CD4-positive, alpha-beta T cell (primary cell): ENCODE measurements at regions not wholly inside any gene's neighbourhood (a gene's known extent, or its start where the extent isn't known, plus 50 kb on each side); places are given as distances from the start of the nearest gene placed in this dataset.

Experiments used
- ATAC-seq: fragments of 200-7000 bp; cut with Tn5 transposase; one replicate; pipeline ENCODE4 v1.10.0; 2022; ENCODE audit warnings: mild to moderate bottlenecking; ENCODE audit not compliant: poor library complexity
- CTCF ChIA-PET: fragments of 350-600 bp; sonication (Branson Sonifier 250); formaldehyde crosslinking; loops from one replicate; lab custom pipeline; 2021; ENCODE audit warnings: antibody characterized with exemption, inconsistent platforms; lab: Charles Lee
- POLR2A ChIA-PET: fragments of 350-600 bp; sonication (Branson Sonifier 250); formaldehyde crosslinking; loops from one replicate; lab custom pipeline; 2021; ENCODE audit warnings: antibody characterized with exemption, inconsistent platforms; lab: Charles Lee
- DNase-seq, 14 experiments: peaks; one replicate each; pipeline ENCODE4 v3.0.0-alpha.2; 2013 to 2020; ENCODE audit warnings: mixed read lengths in 2 of 14
- H3K27ac ChIP-seq, 2 donors: one replicate each; pipeline versions ENCODE4 v1.5.1 to v1.7.0; 2013; ENCODE audit warnings: low read length in 2 of 2, low read depth in 1 of 2, mild to moderate bottlenecking in 1 of 2
- H3K27me3 ChIP-seq, 2 experiments: 1 replicate in 1 of 2; 2 replicates in 1 of 2; pipeline versions ENCODE4 v1.6.1 to v1.7.0; 2013; ENCODE audit warnings: low read length in 2 of 2, control low read depth in 1 of 2, mild to moderate bottlenecking in 1 of 2, moderate library complexity in 1 of 2; ENCODE audit not compliant: insufficient read depth in 2 of 2, control insufficient read depth in 1 of 2
- H3K36me3 ChIP-seq: one replicate; pipeline ENCODE4 v1.6.1; 2013; ENCODE audit warnings: low read length, control low read depth; ENCODE audit not compliant: insufficient read depth
- H3K4me1 ChIP-seq: one replicate; pipeline ENCODE4 v1.6.1; 2013; ENCODE audit warnings: low read length, control low read depth; ENCODE audit not compliant: insufficient read depth
- H3K4me3 ChIP-seq: one replicate; pipeline ENCODE4 v1.5.1; 2013; ENCODE audit warnings: mild to moderate bottlenecking, low read length, moderate library complexity
- H3K9me3 ChIP-seq, 2 experiments: 1 replicate in 1 of 2; 2 replicates in 1 of 2; pipeline versions ENCODE4 v1.6.1 to v1.7.0; 2013; ENCODE audit warnings: low read length in 2 of 2, mild to moderate bottlenecking in 2 of 2, control low read depth in 1 of 2, moderate library complexity in 1 of 2; ENCODE audit not compliant: control insufficient read depth in 1 of 2, insufficient read depth in 1 of 2
- H3K27ac Mint-ChIP-seq: one replicate; pipeline ENCODE4 v1.8.0; 2020; ENCODE audit warnings: mixed read lengths
- H3K27me3 Mint-ChIP-seq: one replicate; pipeline ENCODE4 v1.8.0; 2021; ENCODE audit warnings: mixed read lengths
- H3K36me3 Mint-ChIP-seq: one replicate; pipeline ENCODE4 v1.8.0; 2021; ENCODE audit warnings: low read depth, mixed read lengths
- H3K4me1 Mint-ChIP-seq: one replicate; pipeline ENCODE4 v1.8.0; 2021; ENCODE audit warnings: low read depth, mixed read lengths
- H3K4me3 Mint-ChIP-seq: one replicate; pipeline ENCODE4 v1.8.0; 2020; ENCODE audit warnings: mild to moderate bottlenecking, mixed read lengths
- H3K9me3 Mint-ChIP-seq: one replicate; pipeline ENCODE4 v1.8.0; 2020; ENCODE audit warnings: mixed read lengths
- intact Hi-C, 2 experiments: fragments of 100-400 bp; cut with DNase I in 1 of 2; cut with micrococcal nuclease in 1 of 2; formaldehyde crosslinking; loops; one replicate each; pipeline versions ENCODE4 v1.15.1 to v1.9.0; 2023 to 2025; cut with DNase I, micrococcal nuclease
- TF ChIP-seq, protein P1 (sequence below): fragments of 200-600 bp; IDR thresholded peaks from one replicate; pipeline ENCODE4 v1.8.0; 2022; ENCODE audit warnings: antibody characterized with exemption, mild to moderate bottlenecking

DNA sequence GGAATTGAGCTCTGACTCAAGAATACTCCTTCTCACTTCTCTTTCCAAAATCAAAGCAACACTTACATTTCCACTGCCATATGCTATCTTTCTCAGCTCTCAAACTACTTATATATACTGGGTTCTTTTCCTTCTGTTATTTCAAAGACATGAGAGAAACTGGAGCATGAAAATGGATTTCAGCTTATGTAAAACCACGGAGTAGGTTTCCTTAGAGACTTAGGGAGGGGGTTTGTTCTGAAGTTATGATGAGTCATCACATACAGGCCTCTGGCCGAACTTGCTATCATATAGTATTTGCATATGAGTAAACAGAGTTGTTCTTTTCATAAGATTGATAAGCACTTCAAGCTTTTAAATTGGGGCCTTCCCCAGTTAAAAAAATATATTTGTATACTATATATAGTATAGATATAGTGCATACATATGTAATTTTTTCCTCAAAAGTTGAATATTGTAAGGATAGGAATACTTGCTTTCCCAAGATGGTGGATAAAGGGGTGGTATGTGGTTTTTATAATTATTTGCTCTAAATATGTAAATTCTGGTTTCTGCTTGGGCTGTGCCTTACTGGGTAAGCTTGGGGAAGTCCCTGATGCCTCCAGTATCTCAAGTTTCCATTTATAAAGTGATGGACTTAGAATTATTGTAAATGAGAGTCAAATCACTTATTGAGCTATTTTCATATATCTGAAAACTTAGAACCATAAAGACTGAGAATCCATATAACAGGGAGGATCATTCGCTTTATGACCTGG is 273.9 kb downstream of the RFPL4B start:
- intact Hi-C loops = no loop called here
- Mint-ChIP-seq H3K4me3 (no peak overlapping the region), H3K36me3 (no peaks in the 10 kb centered on the region), H3K27ac (no peak overlapping the region), H3K27me3 (no peaks in the 10 kb centered on the region), H3K9me3 (no peaks in the 10 kb centered on the region), H3K4me1 (no peaks in the 10 kb centered on the region)
- Histone ChIP-seq H3K27me3 (no peaks in the 10 kb centered on the region), H3K9me3 (peaks cover 0 to 4% of the 10 kb centered on the region in 2 experiments), H3K27ac (no peak overlapping the region), H3K36me3 (no peaks in the 10 kb centered on the region), H3K4me3 (no peak overlapping the region), H3K4me1 (no peaks in the 10 kb centered on the region)
- POLR2A ChIA-PET = no interaction called here
- ATAC-seq (no peak), DNase-seq (no peak)
- CTCF ChIA-PET = no interaction called here
- TF ChIP-seq, protein P1, sequence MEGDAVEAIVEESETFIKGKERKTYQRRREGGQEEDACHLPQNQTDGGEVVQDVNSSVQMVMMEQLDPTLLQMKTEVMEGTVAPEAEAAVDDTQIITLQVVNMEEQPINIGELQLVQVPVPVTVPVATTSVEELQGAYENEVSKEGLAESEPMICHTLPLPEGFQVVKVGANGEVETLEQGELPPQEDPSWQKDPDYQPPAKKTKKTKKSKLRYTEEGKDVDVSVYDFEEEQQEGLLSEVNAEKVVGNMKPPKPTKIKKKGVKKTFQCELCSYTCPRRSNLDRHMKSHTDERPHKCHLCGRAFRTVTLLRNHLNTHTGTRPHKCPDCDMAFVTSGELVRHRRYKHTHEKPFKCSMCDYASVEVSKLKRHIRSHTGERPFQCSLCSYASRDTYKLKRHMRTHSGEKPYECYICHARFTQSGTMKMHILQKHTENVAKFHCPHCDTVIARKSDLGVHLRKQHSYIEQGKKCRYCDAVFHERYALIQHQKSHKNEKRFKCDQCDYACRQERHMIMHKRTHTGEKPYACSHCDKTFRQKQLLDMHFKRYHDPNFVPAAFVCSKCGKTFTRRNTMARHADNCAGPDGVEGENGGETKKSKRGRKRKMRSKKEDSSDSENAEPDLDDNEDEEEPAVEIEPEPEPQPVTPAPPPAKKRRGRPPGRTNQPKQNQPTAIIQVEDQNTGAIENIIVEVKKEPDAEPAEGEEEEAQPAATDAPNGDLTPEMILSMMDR = no peak

GRCh38 chr6:112622036-112622435 is 274.9 kb downstream of the RFPL4B start:
- ATAC-seq (no peak), DNase-seq (no peak)
- H3K4me3 Mint-ChIP-seq = no peak overlapping the region
- H3K9me3 ChIP-seq = peaks cover 0 to 4% of the 10 kb centered on the region in 2 experiments
- no peaks in the 10 kb centered on the region for H3K4me1 ChIP-seq
- intact Hi-C loops = no loop called here
- H3K27me3 Mint-ChIP-seq = no peaks in the 10 kb centered on the region
- no peak overlapping the region for H3K27ac ChIP-seq
- H3K9me3 Mint-ChIP-seq = no peaks in the 10 kb centered on the region
- H3K36me3 Mint-ChIP-seq = no peaks in the 10 kb centered on the region
- ChIA-PET CTCF (no interaction called here), POLR2A (no interaction called here)
- H3K4me3 ChIP-seq = no peak overlapping the region
- H3K36me3 ChIP-seq = no peaks in the 10 kb centered on the region
- TF ChIP-seq, protein P1 = no peak
- H3K4me1 Mint-ChIP-seq = no peaks in the 10 kb centered on the region
- no peak overlapping the region for H3K27ac Mint-ChIP-seq
- H3K27me3 ChIP-seq = no peaks in the 10 kb centered on the region

- H3K27ac Mint-ChIP-seq = no peak overlapping the region
- no peaks in the 10 kb centered on the region for H3K4me1 Mint-ChIP-seq
- CTCF ChIA-PET = no interaction called here
- no peaks in the 10 kb centered on the region for H3K9me3 Mint-ChIP-seq
- H3K27me3 Mint-ChIP-seq = no peaks in the 10 kb centered on the region
- no peak overlapping the region for H3K4me3 Mint-ChIP-seq
- no peaks in the 10 kb centered on the region for H3K9me3 ChIP-seq
- ATAC-seq = no peak
- POLR2A ChIA-PET = no interaction called here
- H3K27me3 ChIP-seq = no peaks in the 10 kb centered on the region
- TF ChIP-seq, protein P1 = no peak
- no peak overlapping the region for H3K4me3 ChIP-seq
- H3K36me3 ChIP-seq = no peaks in the 10 kb centered on the region
- DNase-seq = no peak
- no peaks in the 10 kb centered on the region for H3K36me3 Mint-ChIP-seq
- intact Hi-C loops = no loop called here
- no peak overlapping the region for H3K27ac ChIP-seq
- H3K4me1 ChIP-seq = no peaks in the 10 kb centered on the region
Measured at GRCh38 chr6:112626468-112627082, 279.4 kb downstream of the RFPL4B start.
